CMK (cell line): ENCODE measurements at regions not wholly inside any gene's neighbourhood (a gene's known extent, or its start where the extent isn't known, plus 50 kb on each side); places are given as distances from the start of the nearest gene placed in this dataset.

ENCODE experiments used
- DNase-seq: peaks from one replicate; pipeline ENCODE4 v3.0.0-alpha.2; 2010; ENCODE audit warnings: low read depth

GRCh38 chr7:94109556-94109955, 105.4 kb upstream of the BET1 start:
- DNase-seq: no peak

- DNase-seq: no peak
Observed at GRCh38 chr7:94111009-94111408, 106.9 kb upstream of the BET1 start.

GRCh38 chr7:94115316-94115715, 111.2 kb upstream of the BET1 start:
- DNase-seq: no peak

- DNase-seq: no peak
Observed at GRCh38 chr7:94123136-94123535, 119.0 kb upstream of the BET1 start.

- no peak for DNase-seq
Observed at GRCh38 chr7:94127026-94127425, 122.9 kb upstream of the BET1 start.

GRCh38 chr7:94128072-94128471, 123.9 kb upstream of the BET1 start:
- DNase-seq: no peak

GRCh38 chr7:94129443-94130140, 125.4 kb upstream of the BET1 start:
- DNase-seq: no peak

GRCh38 chr7:94130716-94131115, 126.6 kb upstream of the BET1 start:
- DNase-seq: no peak

- DNase-seq: no peak
Observed at GRCh38 chr7:94133460-94133859, 129.3 kb upstream of the BET1 start.

GRCh38 chr7:94135180-94135579, 131.0 kb upstream of the BET1 start:
- DNase-seq: no peak

GRCh38 chr7:94142281-94142680, 138.1 kb upstream of the BET1 start:
- no peak for DNase-seq

- no peak for DNase-seq
Observed at GRCh38 chr7:94145602-94146001, 141.4 kb upstream of the BET1 start.

- DNase-seq: no peak
Observed at GRCh38 chr7:94146408-94146807, 142.3 kb upstream of the BET1 start.

- no peak for DNase-seq
Observed at GRCh38 chr7:94149789-94150545, 145.8 kb upstream of the BET1 start.

- no peak for DNase-seq
Observed at GRCh38 chr7:94154182-94154581, 150.0 kb upstream of the BET1 start.

GRCh38 chr7:94154858-94155257, 150.7 kb upstream of the BET1 start:
- DNase-seq: no peak

GRCh38 chr7:94157659-94158306, 153.6 kb upstream of the BET1 start:
- peak; percentile 64 for DNase-seq

- no peak for DNase-seq
Observed at GRCh38 chr7:94160719-94161435, 156.7 kb upstream of the BET1 start.

- DNase-seq: no peak
Observed at GRCh38 chr7:94161476-94161875, 157.3 kb upstream of the BET1 start.

- no peak for DNase-seq
Observed at GRCh38 chr7:94169682-94170081, 165.5 kb upstream of the BET1 start.

- no peak for DNase-seq
Observed at GRCh38 chr7:94170836-94171235, 166.7 kb upstream of the BET1 start.

- no peak for DNase-seq
Observed at GRCh38 chr7:94173436-94173835, 169.3 kb upstream of the BET1 start.

- DNase-seq: no peak
Observed at GRCh38 chr7:94174375-94174774, 170.2 kb upstream of the BET1 start.
